ENCODE measurements at regions not wholly inside any gene's neighbourhood (a gene's known extent, or its start where the extent isn't known, plus 50 kb on each side); places are given as distances from the start of the nearest gene placed in this dataset.

GRCh38 chr9:108607607-108608006, 248.2 kb downstream of the ACTL7B start:
- FAIRE-seq = no peak
- dilution Hi-C loops (cut with MboI; ENCODE audit: extremely low pct_ligation_motif_present, low sequenced_read_pairs) = no loop called here
- H3K4me1 ChIP-seq (ENCODE audit: control insufficient read depth, extremely low read depth, insufficient read depth, low read length) = peaks cover 45% of the 10 kb centered on the region
- H2AFZ ChIP-seq (ENCODE audit: control insufficient read depth, low read length) = no peak overlapping the region
- H3K27me3 ChIP-seq (ENCODE audit: control insufficient read depth, extremely low read depth, insufficient read depth, low read length) = no peaks in the 10 kb centered on the region
- H3K9me1 ChIP-seq (ENCODE audit: control insufficient read depth, extremely low read depth, insufficient read depth, low read length) = no peaks in the 10 kb centered on the region
- H3K9ac ChIP-seq (ENCODE audit: control insufficient read depth, extremely low read depth, insufficient read depth, low read length) = no peak overlapping the region
- no peak overlapping the region for H3K4me2 ChIP-seq (ENCODE audit: control insufficient read depth, extremely low read depth, insufficient read depth, low read depth, low read length)
- TF ChIP-seq EZH2 (IDR thresholded peaks at IDR 0.05; ENCODE audit: low read length) = no peak
- TF ChIP-seq CTCF (optimal IDR thresholded peaks at IDR 0.05 in 1 of 3, IDR thresholded peaks at IDR 0.05 in 1 of 3, conservative IDR thresholded peaks at IDR 0.05 in 1 of 3; ENCODE audit: extremely low read depth in 1 of 3, insufficient read depth in 2 of 3, low read length in 3 of 3) = no peak
- DNase-seq (ENCODE audit: low read depth, low spot score) = no peak
- no peaks in the 10 kb centered on the region for H3K79me2 ChIP-seq (ENCODE audit: control insufficient read depth, insufficient read depth, low read length)
- H3K4me3 ChIP-seq (ENCODE audit: control insufficient read depth in 2 of 3, extremely low read depth in 1 of 3, insufficient read depth in 2 of 3, low read depth in 1 of 3, low read length in 3 of 3) = no peak overlapping the region
- no peaks in the 10 kb centered on the region for H4K20me1 ChIP-seq (ENCODE audit: control insufficient read depth, extremely low read depth, insufficient read depth, low read length)
- no peaks in the 10 kb centered on the region for H3K9me3 ChIP-seq (ENCODE audit: control insufficient read depth, low read depth, low read length)
- no peaks in the 10 kb centered on the region for H3K36me3 ChIP-seq (ENCODE audit: control insufficient read depth in 2 of 2, extremely low read depth in 1 of 2, insufficient read depth in 2 of 2, low read length in 2 of 2)
- no peak overlapping the region for H3K27ac ChIP-seq (ENCODE audit: control insufficient read depth, insufficient read depth, low read length)

GRCh38 chr9:108606401-108606800, 249.4 kb downstream of the ACTL7B start:
- no peak for DNase-seq (ENCODE audit: low read depth, low spot score)
- no peak overlapping the region for H3K27ac ChIP-seq (ENCODE audit: control insufficient read depth, insufficient read depth, low read length)
- H4K20me1 ChIP-seq (ENCODE audit: control insufficient read depth, extremely low read depth, insufficient read depth, low read length) = no peaks in the 10 kb centered on the region
- no peaks in the 10 kb centered on the region for H3K9me1 ChIP-seq (ENCODE audit: control insufficient read depth, extremely low read depth, insufficient read depth, low read length)
- no peaks in the 10 kb centered on the region for H3K36me3 ChIP-seq (ENCODE audit: control insufficient read depth in 2 of 2, extremely low read depth in 1 of 2, insufficient read depth in 2 of 2, low read length in 2 of 2)
- no peak overlapping the region for H3K9ac ChIP-seq (ENCODE audit: control insufficient read depth, extremely low read depth, insufficient read depth, low read length)
- FAIRE-seq = no peak
- no peaks in the 10 kb centered on the region for H3K79me2 ChIP-seq (ENCODE audit: control insufficient read depth, insufficient read depth, low read length)
- no peak overlapping the region for H2AFZ ChIP-seq (ENCODE audit: control insufficient read depth, low read length)
- peaks cover 49% of the 10 kb centered on the region for H3K4me1 ChIP-seq (ENCODE audit: control insufficient read depth, extremely low read depth, insufficient read depth, low read length)
- H3K9me3 ChIP-seq (ENCODE audit: control insufficient read depth, low read depth, low read length) = no peaks in the 10 kb centered on the region
- dilution Hi-C loops (cut with MboI; ENCODE audit: extremely low pct_ligation_motif_present, low sequenced_read_pairs) = no loop called here
- H3K4me3 ChIP-seq (ENCODE audit: control insufficient read depth in 2 of 3, extremely low read depth in 1 of 3, insufficient read depth in 2 of 3, low read depth in 1 of 3, low read length in 3 of 3) = no peak overlapping the region
- H3K4me2 ChIP-seq (ENCODE audit: control insufficient read depth, extremely low read depth, insufficient read depth, low read depth, low read length) = peak overlapping the region; percentile 6
- TF ChIP-seq CTCF (optimal IDR thresholded peaks at IDR 0.05 in 1 of 3, IDR thresholded peaks at IDR 0.05 in 1 of 3, conservative IDR thresholded peaks at IDR 0.05 in 1 of 3; ENCODE audit: extremely low read depth in 1 of 3, insufficient read depth in 2 of 3, low read length in 3 of 3) (no peak), EZH2 (IDR thresholded peaks at IDR 0.05; ENCODE audit: low read length) (no peak)
- H3K27me3 ChIP-seq (ENCODE audit: control insufficient read depth, extremely low read depth, insufficient read depth, low read length) = no peaks in the 10 kb centered on the region

Data from keratinocyte (primary cell).